ENCODE measurements at regions not wholly inside any gene's neighbourhood (a gene's known extent, or its start where the extent isn't known, plus 50 kb on each side); places are given as distances from the start of the nearest gene placed in this dataset.

DNA sequence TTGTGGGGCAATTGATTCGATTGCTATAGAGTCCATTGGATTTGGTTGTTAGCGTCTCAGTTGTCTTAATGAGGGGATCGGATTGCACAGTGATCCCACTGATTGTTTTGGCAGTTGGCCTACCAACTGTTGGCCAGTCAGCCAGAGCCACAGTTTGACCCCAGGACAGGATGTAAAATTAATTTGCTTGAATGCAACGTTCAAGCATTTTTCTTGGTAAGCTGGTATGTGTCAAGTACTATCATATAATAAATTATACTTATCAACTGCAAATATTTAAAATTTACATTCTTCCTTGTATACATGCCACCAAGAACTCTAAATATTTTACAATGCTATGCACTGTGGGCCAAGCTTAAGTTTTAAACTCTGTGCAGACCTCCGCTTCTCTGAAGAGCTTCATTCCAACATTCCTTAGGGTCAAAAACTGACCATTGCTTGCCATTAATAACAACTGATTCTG lies 80.4 kb upstream of the OSMR start:
- TF ChIP-seq CTCF (IDR thresholded peaks at IDR 0.05), result no peak
- TF ChIP-seq ZFX (IDR thresholded peaks at IDR 0.05; ENCODE audit: borderline replicate concordance), result no peak
